NOMO-1 treated with DMSO at 0.1 percent for 48 hours (cell line): ENCODE measurements at regions not wholly inside any gene's neighbourhood (a gene's known extent, or its start where the extent isn't known, plus 50 kb on each side); places are given as distances from the start of the nearest gene placed in this dataset.
"Not testable (repeated sequence)": the region's sequence is repeated elsewhere in the genome, so short reads cannot be mapped to it uniquely, and the experiment has no call there.

ENCODE experiments used
- DNase-seq: peaks from one replicate; lab custom pipeline; 2025; ENCODE audit not compliant: unreplicated experiment; lab: John Stamatoyannopoulos, UW

GRCh38 chr6:76574746-76575145, 502.3 kb upstream of the IMPG1 start:
- no peak for DNase-seq

- no peak for DNase-seq
Measured at GRCh38 chr6:76565932-76566331, 493.5 kb upstream of the IMPG1 start.

- DNase-seq, result not testable (repeated sequence)
Measured at GRCh38 chr6:76562371-76562770, 489.9 kb upstream of the IMPG1 start.

- not testable (repeated sequence) for DNase-seq
Measured at GRCh38 chr6:76560851-76561755, 488.6 kb upstream of the IMPG1 start.

- DNase-seq, result no peak
Measured at GRCh38 chr6:76553256-76553655, 480.8 kb upstream of the IMPG1 start.

GRCh38 chr6:76552268-76552667, 479.8 kb upstream of the IMPG1 start:
- DNase-seq, result no peak

GRCh38 chr6:76533661-76534060, 461.2 kb upstream of the IMPG1 start:
- DNase-seq, result no peak

GRCh38 chr6:76532647-76533046, 460.2 kb upstream of the IMPG1 start:
- DNase-seq, result no peak

- no peak for DNase-seq
Measured at GRCh38 chr6:76518443-76518842, 446.0 kb upstream of the IMPG1 start.

GRCh38 chr6:76516924-76517323, 444.5 kb upstream of the IMPG1 start:
- no peak for DNase-seq

GRCh38 chr6:76510489-76510888, 438.0 kb upstream of the IMPG1 start:
- no peak for DNase-seq

- DNase-seq, result no peak
Measured at GRCh38 chr6:76509397-76509796, 436.9 kb upstream of the IMPG1 start.

GRCh38 chr6:76506808-76507207, 434.3 kb upstream of the IMPG1 start:
- DNase-seq, result no peak

GRCh38 chr6:76495909-76496308, 423.4 kb upstream of the IMPG1 start:
- no peak for DNase-seq

GRCh38 chr6:76491376-76491775, 418.9 kb upstream of the IMPG1 start:
- DNase-seq, result not testable (repeated sequence)

GRCh38 chr6:76490456-76490855, 418.0 kb upstream of the IMPG1 start:
- DNase-seq, result no peak

GRCh38 chr6:76481101-76481500, 408.6 kb upstream of the IMPG1 start:
- no peak for DNase-seq

- peak; percentile 31 for DNase-seq
Measured at GRCh38 chr6:76472858-76473257, 400.4 kb upstream of the IMPG1 start.

GRCh38 chr6:76466286-76466685, 393.8 kb upstream of the IMPG1 start:
- no peak for DNase-seq

- peak; percentile 3 for DNase-seq
Measured at GRCh38 chr6:76465410-76465809, 392.9 kb upstream of the IMPG1 start.

- no peak for DNase-seq
Measured at GRCh38 chr6:76453270-76453669, 380.8 kb upstream of the IMPG1 start.

GRCh38 chr6:76451926-76452709, 379.7 kb upstream of the IMPG1 start:
- no peak for DNase-seq
